Nephron progenitor cell (in vitro differentiated cells): ENCODE measurements at regions not wholly inside any gene's neighbourhood (a gene's known extent, or its start where the extent isn't known, plus 50 kb on each side); places are given as distances from the start of the nearest gene placed in this dataset.

Source experiments
- DNase-seq: peaks from one replicate; pipeline ENCODE4 v3.0.0; 2021
- H3K27ac Mint-ChIP-seq: 2 replicates; pipeline ENCODE4 v1.8.0; 2021; ENCODE audit warnings: mild to moderate bottlenecking, moderate library complexity, mixed read lengths
- H3K27me3 Mint-ChIP-seq: 2 replicates; pipeline ENCODE4 v1.8.0; 2021; ENCODE audit warnings: mild to moderate bottlenecking, low read depth, mixed read lengths; ENCODE audit not compliant: poor library complexity
- H3K36me3 Mint-ChIP-seq: 2 replicates; pipeline ENCODE4 v1.8.0; 2021; ENCODE audit warnings: low read depth, mixed read lengths
- H3K4me1 Mint-ChIP-seq: 2 replicates; pipeline ENCODE4 v1.8.0; 2021; ENCODE audit warnings: mixed read lengths
- H3K4me3 Mint-ChIP-seq: 2 replicates; pipeline ENCODE4 v1.8.0; 2021; ENCODE audit warnings: mild to moderate bottlenecking, moderate library complexity, mixed read lengths
- H3K9me3 Mint-ChIP-seq: 2 replicates; pipeline ENCODE4 v1.8.0; 2021; ENCODE audit warnings: mild to moderate bottlenecking, moderate library complexity, mixed read lengths
- TF ChIP-seq, protein P1 (sequence below): fragments of 200-600 bp; sonication (generic); IDR thresholded peaks from 2 replicates; pipeline ENCODE4 v1.5.0; 2021; ENCODE audit warnings: antibody characterized with exemption

DNA sequence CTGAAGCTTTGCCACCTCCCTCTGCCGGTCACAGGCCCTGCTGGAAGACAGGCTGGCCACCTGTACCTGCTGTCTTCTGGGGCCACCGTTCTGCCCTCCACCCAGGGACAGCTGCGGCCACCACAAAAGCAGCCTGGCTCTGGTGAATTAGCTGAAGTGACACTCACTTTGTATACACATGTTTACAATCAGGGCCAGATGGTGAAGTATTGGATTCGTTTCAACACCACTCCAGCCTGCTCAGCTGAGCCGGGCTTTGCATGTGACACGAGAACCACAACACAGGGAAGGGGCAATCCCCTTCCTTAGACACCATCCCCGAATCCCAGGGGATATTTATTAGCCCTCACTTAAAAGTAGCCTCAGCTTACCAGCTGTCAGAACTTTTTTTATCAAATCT is 191.5 kb upstream of the RPL38 start:
- Mint-ChIP-seq H3K4me3 (no peak overlapping the region), H3K36me3 (no peaks in the 10 kb centered on the region)

DNA sequence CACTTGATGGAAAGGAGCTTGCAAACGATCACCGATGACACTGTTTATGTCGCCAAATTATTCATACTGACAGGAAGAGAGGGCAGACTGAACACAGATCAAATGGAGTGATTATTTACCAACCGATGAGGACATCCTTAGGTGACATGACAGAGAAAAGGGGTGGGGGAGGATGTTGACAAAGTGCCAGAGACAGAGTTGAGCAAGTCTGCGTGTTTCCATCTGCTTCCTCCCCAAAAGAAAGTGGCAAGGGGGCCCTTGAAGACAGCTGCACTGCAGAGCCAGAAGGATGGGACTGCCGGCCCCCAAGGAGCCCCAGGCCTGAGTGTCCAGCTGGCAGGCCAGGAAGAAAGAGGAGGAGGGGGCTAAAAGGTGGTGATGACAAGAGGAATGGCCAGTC is 191.0 kb upstream of the RPL38 start:
- TF ChIP-seq, protein P1, sequence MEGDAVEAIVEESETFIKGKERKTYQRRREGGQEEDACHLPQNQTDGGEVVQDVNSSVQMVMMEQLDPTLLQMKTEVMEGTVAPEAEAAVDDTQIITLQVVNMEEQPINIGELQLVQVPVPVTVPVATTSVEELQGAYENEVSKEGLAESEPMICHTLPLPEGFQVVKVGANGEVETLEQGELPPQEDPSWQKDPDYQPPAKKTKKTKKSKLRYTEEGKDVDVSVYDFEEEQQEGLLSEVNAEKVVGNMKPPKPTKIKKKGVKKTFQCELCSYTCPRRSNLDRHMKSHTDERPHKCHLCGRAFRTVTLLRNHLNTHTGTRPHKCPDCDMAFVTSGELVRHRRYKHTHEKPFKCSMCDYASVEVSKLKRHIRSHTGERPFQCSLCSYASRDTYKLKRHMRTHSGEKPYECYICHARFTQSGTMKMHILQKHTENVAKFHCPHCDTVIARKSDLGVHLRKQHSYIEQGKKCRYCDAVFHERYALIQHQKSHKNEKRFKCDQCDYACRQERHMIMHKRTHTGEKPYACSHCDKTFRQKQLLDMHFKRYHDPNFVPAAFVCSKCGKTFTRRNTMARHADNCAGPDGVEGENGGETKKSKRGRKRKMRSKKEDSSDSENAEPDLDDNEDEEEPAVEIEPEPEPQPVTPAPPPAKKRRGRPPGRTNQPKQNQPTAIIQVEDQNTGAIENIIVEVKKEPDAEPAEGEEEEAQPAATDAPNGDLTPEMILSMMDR, result no peak
- H3K4me1 Mint-ChIP-seq, result peaks cover 74% of the 10 kb centered on the region
- H3K27me3 Mint-ChIP-seq, result peaks cover 17% of the 10 kb centered on the region
- H3K36me3 Mint-ChIP-seq, result no peaks in the 10 kb centered on the region
- DNase-seq, result no peak
- no peak overlapping the region for H3K4me3 Mint-ChIP-seq
- H3K9me3 Mint-ChIP-seq, result no peaks in the 10 kb centered on the region
- H3K27ac Mint-ChIP-seq, result no peak overlapping the region

More for the DNA sequence above, 191.5 kb upstream of the RPL38 start:
- H3K4me1 Mint-ChIP-seq, result peaks cover 71% of the 10 kb centered on the region
- no peak overlapping the region for H3K27ac Mint-ChIP-seq
- TF ChIP-seq, protein P1, result no peak
- H3K27me3 Mint-ChIP-seq, result peaks cover 17% of the 10 kb centered on the region
- H3K9me3 Mint-ChIP-seq, result no peaks in the 10 kb centered on the region
- no peak for DNase-seq

DNA sequence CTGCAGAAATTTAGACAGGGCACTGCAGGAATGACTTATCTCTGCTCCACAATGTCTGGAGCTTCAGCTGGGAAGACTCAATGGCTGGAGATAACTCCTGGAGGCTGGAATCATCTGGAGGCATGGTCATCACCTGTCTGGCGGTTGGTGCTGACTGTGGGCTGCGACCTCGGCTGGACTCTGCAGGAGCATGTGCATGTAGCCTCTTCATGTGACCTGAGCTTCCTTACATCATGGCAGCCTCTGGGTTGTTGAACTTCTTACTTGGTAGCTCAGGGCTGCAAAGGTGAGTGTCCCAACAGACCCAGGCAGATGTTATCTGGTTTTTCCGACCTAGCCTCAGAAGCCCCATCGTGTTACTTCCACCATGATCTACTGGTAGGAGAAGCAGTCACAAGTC is 188.2 kb upstream of the RPL38 start:
- Mint-ChIP-seq H3K4me3 (no peak overlapping the region), H3K4me1 (peaks cover 54% of the 10 kb centered on the region), H3K27me3 (peaks cover 17% of the 10 kb centered on the region), H3K27ac (no peak overlapping the region), H3K36me3 (no peaks in the 10 kb centered on the region), H3K9me3 (no peaks in the 10 kb centered on the region)
- DNase-seq, result no peak
- TF ChIP-seq, protein P1, result no peak

DNA sequence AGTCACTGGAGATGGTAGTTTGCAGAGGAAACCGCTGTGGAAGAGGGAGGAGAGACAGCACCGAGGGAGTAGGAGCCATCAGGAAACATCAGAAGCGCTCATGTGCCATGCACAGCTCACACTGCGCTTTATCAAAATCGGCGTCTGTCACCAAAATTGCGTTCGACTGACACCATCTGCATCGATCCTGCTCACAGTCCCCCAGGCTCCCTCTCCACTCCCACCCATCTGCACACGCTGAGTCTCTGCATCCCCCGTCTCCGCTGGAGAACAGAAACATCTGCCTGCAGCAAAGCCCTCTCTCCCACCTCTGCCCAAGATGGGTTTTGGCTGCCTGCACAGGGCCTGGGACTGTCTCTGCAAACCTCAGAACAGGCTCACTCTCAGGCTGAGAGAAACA is 187.5 kb upstream of the RPL38 start:
- Mint-ChIP-seq H3K27me3 (peaks cover 17% of the 10 kb centered on the region), H3K9me3 (no peaks in the 10 kb centered on the region), H3K4me3 (no peak overlapping the region), H3K4me1 (peaks cover 47% of the 10 kb centered on the region), H3K36me3 (no peaks in the 10 kb centered on the region), H3K27ac (no peak overlapping the region)
- DNase-seq, result no peak
- TF ChIP-seq, protein P1, result no peak

DNA sequence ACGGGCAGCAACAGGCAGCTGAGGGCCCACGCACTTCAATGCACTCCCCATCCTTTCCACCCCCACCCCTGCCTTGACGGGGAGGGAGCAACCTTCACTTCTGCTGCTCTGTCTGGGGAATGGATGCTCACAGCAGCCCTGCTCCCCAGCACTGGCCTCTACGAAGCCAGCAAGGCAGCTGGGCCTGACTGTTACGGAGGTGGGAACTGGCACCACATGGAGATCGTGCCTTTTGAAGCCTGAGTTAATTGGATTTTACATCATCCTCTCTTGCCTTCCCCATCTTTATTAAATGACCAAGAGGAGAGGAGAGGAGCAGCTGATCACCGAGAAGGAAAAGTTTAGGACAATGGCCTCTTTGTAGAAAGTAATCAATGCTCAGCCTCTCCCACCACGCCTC is 187.0 kb upstream of the RPL38 start:
- no peak overlapping the region for H3K27ac Mint-ChIP-seq
- no peak overlapping the region for H3K4me3 Mint-ChIP-seq
- DNase-seq, result no peak
- H3K4me1 Mint-ChIP-seq, result peaks cover 45% of the 10 kb centered on the region
- peaks cover 12% of the 10 kb centered on the region for H3K27me3 Mint-ChIP-seq
- no peaks in the 10 kb centered on the region for H3K9me3 Mint-ChIP-seq
- no peaks in the 10 kb centered on the region for H3K36me3 Mint-ChIP-seq
- TF ChIP-seq, protein P1, result no peak

DNA sequence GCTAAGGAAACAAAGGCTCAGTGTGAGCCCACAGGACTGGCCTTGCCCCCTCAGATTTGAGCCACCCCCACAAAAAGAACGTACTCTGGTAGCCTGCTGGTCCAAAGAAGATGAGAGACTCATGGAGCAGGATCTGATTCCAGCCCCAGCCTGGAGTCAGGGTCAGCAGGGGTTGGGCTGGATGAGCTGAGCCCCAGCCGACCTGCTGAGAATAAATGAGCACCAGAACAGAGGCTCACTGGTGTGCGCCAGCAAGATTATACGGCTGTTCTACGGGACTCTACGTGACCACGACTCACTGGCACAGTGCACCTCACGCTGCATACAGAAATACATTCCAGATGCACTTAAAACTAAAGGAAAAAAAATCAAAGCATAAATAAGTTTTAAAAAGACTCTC is 186.0 kb upstream of the RPL38 start:
- H3K27me3 Mint-ChIP-seq, result peaks cover 12% of the 10 kb centered on the region
- peaks cover 36% of the 10 kb centered on the region for H3K4me1 Mint-ChIP-seq
- H3K27ac Mint-ChIP-seq, result no peak overlapping the region
- no peaks in the 10 kb centered on the region for H3K36me3 Mint-ChIP-seq
- no peak overlapping the region for H3K4me3 Mint-ChIP-seq
- DNase-seq, result no peak
- TF ChIP-seq, protein P1, result no peak
- no peaks in the 10 kb centered on the region for H3K9me3 Mint-ChIP-seq
